ENCODE measurements at regions not wholly inside any gene's neighbourhood (a gene's known extent, or its start where the extent isn't known, plus 50 kb on each side); places are given as distances from the start of the nearest gene placed in this dataset.

GRCh38 chr3:194225418-194225812 is 89.5 kb downstream of the HES1 start:
- ATAC-seq (no peak), DNase-seq (no peak)
- H3K4me1 ChIP-seq: peaks cover 3% of the 10 kb centered on the region
- no peaks in the 10 kb centered on the region for H3K27me3 ChIP-seq (ENCODE audit: insufficient read depth in 3 of 3, low read length in 2 of 3)
- H3K36me3 ChIP-seq (ENCODE audit: insufficient read depth in 1 of 2, low read depth in 1 of 2): no peaks in the 10 kb centered on the region
- 68 to 75% (median 71%) methylated on average over 5 of the region's 5 CpGs for WGBS, 3 donors
- no peak for TF ChIP-seq CTCF (IDR thresholded peaks at IDR 0.05)
- H3K9me3 ChIP-seq: no peaks in the 10 kb centered on the region
- intact Hi-C loops (cut with DNase I): no loop called here
- H3K4me3 ChIP-seq: no peak overlapping the region
- H3K27ac ChIP-seq: no peak overlapping the region

- DNase-seq (no peak), ATAC-seq (no peak)
- WGBS, 3 donors: 79 to 84% (median 79%) methylated on average over 12 to 13 of the region's 13 CpGs
- no peak for TF ChIP-seq CTCF (IDR thresholded peaks at IDR 0.05)
- Histone ChIP-seq H3K27me3 (ENCODE audit: insufficient read depth in 3 of 3, low read length in 2 of 3) (no peaks in the 10 kb centered on the region), H3K36me3 (ENCODE audit: insufficient read depth in 1 of 2, low read depth in 1 of 2) (no peaks in the 10 kb centered on the region), H3K9me3 (no peaks in the 10 kb centered on the region), H3K4me1 (peaks cover 3% of the 10 kb centered on the region), H3K27ac (no peak overlapping the region), H3K4me3 (no peak overlapping the region)
- intact Hi-C loops (cut with DNase I): no loop called here
These were observed 90.2 kb downstream of the HES1 start for GRCh38 chr3:194225988-194226663.

GRCh38 chr3:194231929-194232832 is 96.2 kb downstream of the HES1 start:
- no peaks in the 10 kb centered on the region for H3K4me1 ChIP-seq
- WGBS, 3 donors: 59 to 62% (median 62%) methylated on average over 14 of the region's 14 CpGs
- H3K4me3 ChIP-seq: no peak overlapping the region
- DNase-seq (no peak), ATAC-seq (no peak)
- H3K27ac ChIP-seq: no peak overlapping the region
- no peaks in the 10 kb centered on the region for H3K36me3 ChIP-seq (ENCODE audit: insufficient read depth in 1 of 2, low read depth in 1 of 2)
- intact Hi-C loops (cut with DNase I): no loop called here
- peaks cover 0 to 3% (median 0%) of the 10 kb centered on the region in 3 donors for H3K27me3 ChIP-seq (ENCODE audit: insufficient read depth in 3 of 3, low read length in 2 of 3)
- H3K9me3 ChIP-seq: no peaks in the 10 kb centered on the region
- TF ChIP-seq CTCF (IDR thresholded peaks at IDR 0.05): no peak

GRCh38 chr3:194233150-194233549 is 97.2 kb downstream of the HES1 start:
- intact Hi-C loops (cut with DNase I): no loop called here
- Histone ChIP-seq H3K9me3 (no peaks in the 10 kb centered on the region), H3K4me1 (no peaks in the 10 kb centered on the region), H3K4me3 (no peak overlapping the region), H3K36me3 (ENCODE audit: insufficient read depth in 1 of 2, low read depth in 1 of 2) (no peaks in the 10 kb centered on the region), H3K27ac (no peak overlapping the region), H3K27me3 (ENCODE audit: insufficient read depth in 3 of 3, low read length in 2 of 3) (peaks cover 0 to 4% (median 0%) of the 10 kb centered on the region in 3 donors)
- no peak for TF ChIP-seq CTCF (IDR thresholded peaks at IDR 0.05)
- DNase-seq (no peak), ATAC-seq (no peak)
- WGBS, 3 donors: 96 to 100% (median 100%) methylated on average over 1 of the region's 1 CpG
